ENCODE measurements at regions not wholly inside any gene's neighbourhood (a gene's known extent, or its start where the extent isn't known, plus 50 kb on each side); places are given as distances from the start of the nearest gene placed in this dataset.

- no peak overlapping the region for H3K18ac ChIP-seq (ENCODE audit: low read length)
- H3K9ac ChIP-seq (ENCODE audit: low read depth, low read length, poor library complexity), result no peak overlapping the region
- no peak overlapping the region for H3K27ac ChIP-seq (replicated peaks; ENCODE audit: low read length)
- no peak for DNase-seq (ENCODE audit: low spot score)
- H4K91ac ChIP-seq (ENCODE audit: low read depth, low read length, poor library complexity), result no peak overlapping the region
- no peak overlapping the region for H4K8ac ChIP-seq (ENCODE audit: low read depth, low read length)
- H2BK15ac ChIP-seq (ENCODE audit: low read length), result peak overlapping the region; percentile 5
- no peak overlapping the region for H2AK5ac ChIP-seq (ENCODE audit: low read depth, low read length)
- no peak overlapping the region for H2BK120ac ChIP-seq (ENCODE audit: low read depth, low read length)
- peaks cover 14 to 24% of the 10 kb centered on the region in 2 donors for H3K4me1 ChIP-seq (ENCODE audit: control insufficient read depth in 2 of 2, insufficient read depth in 1 of 2, low read depth in 1 of 2, low read length in 2 of 2)
- no peaks in the 10 kb centered on the region for H3K36me3 ChIP-seq (replicated peaks in 1 of 2; ENCODE audit: control insufficient read depth in 2 of 2, insufficient read depth in 2 of 2, low read length in 2 of 2)
- no peak overlapping the region for H3K4ac ChIP-seq (ENCODE audit: low read length)
- no peak overlapping the region for H2AFZ ChIP-seq (ENCODE audit: low read length)
- peaks cover 0 to 1% of the 10 kb centered on the region in 2 donors for H3K9me3 ChIP-seq (replicated peaks in 1 of 2; ENCODE audit: control insufficient read depth in 2 of 2, insufficient read depth in 1 of 2, low read depth in 1 of 2, low read length in 2 of 2)
- no peaks in the 10 kb centered on the region for H3K27me3 ChIP-seq (ENCODE audit: control insufficient read depth in 3 of 3, insufficient read depth in 3 of 3, low read depth in 1 of 3, low read length in 3 of 3)
- H2BK5ac ChIP-seq (ENCODE audit: low read length), result no peak overlapping the region
- H2BK12ac ChIP-seq (ENCODE audit: low read length), result no peak overlapping the region
- H3K23ac ChIP-seq (ENCODE audit: low read depth, low read length, poor library complexity), result peak overlapping the region; percentile 9
- no CpG with 5 or more reads among the region's 8 CpGs for WGBS, 2 donors (ENCODE audit: extremely low coverage in 2 of 2, insufficient read length in 2 of 2, insufficient replicate concordance in 1 of 2)
- H3K79me1 ChIP-seq (ENCODE audit: low read depth, low read length), result no peaks in the 10 kb centered on the region
- no peak overlapping the region for H3K4me2 ChIP-seq (ENCODE audit: insufficient read depth, low read length, poor library complexity, severe bottlenecking)
- H3K14ac ChIP-seq (ENCODE audit: low read length), result peak overlapping the region; percentile 28
- H3K4me3 ChIP-seq (ENCODE audit: low read length in 2 of 2), result no peak overlapping the region
These were observed 76.7 kb downstream of the PITPNM2 start for GRCh38 chr12:123073962-123074801.

GRCh38 chr12:123073292-123073691 is 77.6 kb downstream of the PITPNM2 start:
- no peaks in the 10 kb centered on the region for H3K36me3 ChIP-seq (replicated peaks in 1 of 2; ENCODE audit: control insufficient read depth in 2 of 2, insufficient read depth in 2 of 2, low read length in 2 of 2)
- no peak overlapping the region for H2BK15ac ChIP-seq (ENCODE audit: low read length)
- H2BK12ac ChIP-seq (ENCODE audit: low read length), result no peak overlapping the region
- H3K27ac ChIP-seq (replicated peaks; ENCODE audit: low read length), result no peak overlapping the region
- no peak overlapping the region for H3K4me2 ChIP-seq (ENCODE audit: insufficient read depth, low read length, poor library complexity, severe bottlenecking)
- H3K4me3 ChIP-seq (ENCODE audit: low read length in 2 of 2), result no peak overlapping the region
- H3K23ac ChIP-seq (ENCODE audit: low read depth, low read length, poor library complexity), result no peak overlapping the region
- H3K79me1 ChIP-seq (ENCODE audit: low read depth, low read length), result no peaks in the 10 kb centered on the region
- H2BK120ac ChIP-seq (ENCODE audit: low read depth, low read length), result no peak overlapping the region
- DNase-seq (ENCODE audit: low spot score), result no peak
- H2BK5ac ChIP-seq (ENCODE audit: low read length), result no peak overlapping the region
- H2AK5ac ChIP-seq (ENCODE audit: low read depth, low read length), result no peak overlapping the region
- H3K4ac ChIP-seq (ENCODE audit: low read length), result no peak overlapping the region
- H3K4me1 ChIP-seq (ENCODE audit: control insufficient read depth in 2 of 2, insufficient read depth in 1 of 2, low read depth in 1 of 2, low read length in 2 of 2), result peaks cover 14 to 24% of the 10 kb centered on the region in 2 donors
- H3K9ac ChIP-seq (ENCODE audit: low read depth, low read length, poor library complexity), result no peak overlapping the region
- no CpG with 5 or more reads among the region's 3 CpGs for WGBS, 2 donors (ENCODE audit: extremely low coverage in 2 of 2, insufficient read length in 2 of 2, insufficient replicate concordance in 1 of 2)
- no peak overlapping the region for H4K8ac ChIP-seq (ENCODE audit: low read depth, low read length)
- H3K18ac ChIP-seq (ENCODE audit: low read length), result no peak overlapping the region
- no peak overlapping the region for H2AFZ ChIP-seq (ENCODE audit: low read length)
- H4K91ac ChIP-seq (ENCODE audit: low read depth, low read length, poor library complexity), result no peak overlapping the region
- H3K9me3 ChIP-seq (replicated peaks in 1 of 2; ENCODE audit: control insufficient read depth in 2 of 2, insufficient read depth in 1 of 2, low read depth in 1 of 2, low read length in 2 of 2), result peaks cover 0 to 1% of the 10 kb centered on the region in 2 donors
- H3K27me3 ChIP-seq (ENCODE audit: control insufficient read depth in 3 of 3, insufficient read depth in 3 of 3, low read depth in 1 of 3, low read length in 3 of 3), result no peaks in the 10 kb centered on the region
- H3K14ac ChIP-seq (ENCODE audit: low read length), result no peak overlapping the region

GRCh38 chr12:123071857-123072256 is 79.0 kb downstream of the PITPNM2 start:
- Histone ChIP-seq H2BK5ac (ENCODE audit: low read length) (no peak overlapping the region), H3K9me3 (replicated peaks in 1 of 2; ENCODE audit: control insufficient read depth in 2 of 2, insufficient read depth in 1 of 2, low read depth in 1 of 2, low read length in 2 of 2) (peaks cover 0 to 1% of the 10 kb centered on the region in 2 donors), H3K14ac (ENCODE audit: low read length) (no peak overlapping the region), H3K9ac (ENCODE audit: low read depth, low read length, poor library complexity) (no peak overlapping the region), H3K36me3 (replicated peaks in 1 of 2; ENCODE audit: control insufficient read depth in 2 of 2, insufficient read depth in 2 of 2, low read length in 2 of 2) (no peaks in the 10 kb centered on the region), H3K18ac (ENCODE audit: low read length) (no peak overlapping the region), H3K79me1 (ENCODE audit: low read depth, low read length) (no peaks in the 10 kb centered on the region), H3K27ac (replicated peaks; ENCODE audit: low read length) (no peak overlapping the region), H3K4me3 (ENCODE audit: low read length in 2 of 2) (no peak overlapping the region), H3K4ac (ENCODE audit: low read length) (no peak overlapping the region), H4K8ac (ENCODE audit: low read depth, low read length) (no peak overlapping the region), H3K27me3 (ENCODE audit: control insufficient read depth in 3 of 3, insufficient read depth in 3 of 3, low read depth in 1 of 3, low read length in 3 of 3) (no peaks in the 10 kb centered on the region), H4K91ac (ENCODE audit: low read depth, low read length, poor library complexity) (no peak overlapping the region), H2AK5ac (ENCODE audit: low read depth, low read length) (no peak overlapping the region), H2AFZ (ENCODE audit: low read length) (no peak overlapping the region), H2BK12ac (ENCODE audit: low read length) (no peak overlapping the region), H2BK15ac (ENCODE audit: low read length) (no peak overlapping the region), H3K4me1 (ENCODE audit: control insufficient read depth in 2 of 2, insufficient read depth in 1 of 2, low read depth in 1 of 2, low read length in 2 of 2) (peaks cover 11 to 22% of the 10 kb centered on the region in 2 donors), H3K4me2 (ENCODE audit: insufficient read depth, low read length, poor library complexity, severe bottlenecking) (no peak overlapping the region), H3K23ac (ENCODE audit: low read depth, low read length, poor library complexity) (no peak overlapping the region), H2BK120ac (ENCODE audit: low read depth, low read length) (no peak overlapping the region)
- peak; percentile 26 for DNase-seq (ENCODE audit: low spot score)
- WGBS, 2 donors (ENCODE audit: extremely low coverage in 2 of 2, insufficient read length in 2 of 2, insufficient replicate concordance in 1 of 2), result no CpG with 5 or more reads among the region's 5 CpGs

- H2AK5ac ChIP-seq (ENCODE audit: low read depth, low read length), result peak overlapping the region; percentile 3
- H3K9ac ChIP-seq (ENCODE audit: low read depth, low read length, poor library complexity), result no peak overlapping the region
- no peak overlapping the region for H2BK120ac ChIP-seq (ENCODE audit: low read depth, low read length)
- H3K27me3 ChIP-seq (ENCODE audit: control insufficient read depth in 3 of 3, insufficient read depth in 3 of 3, low read depth in 1 of 3, low read length in 3 of 3), result no peaks in the 10 kb centered on the region
- H3K4me1 ChIP-seq (ENCODE audit: control insufficient read depth in 2 of 2, insufficient read depth in 1 of 2, low read depth in 1 of 2, low read length in 2 of 2), result peaks cover 11 to 22% of the 10 kb centered on the region in 2 donors
- peak overlapping the region; percentile 19 for H2BK15ac ChIP-seq (ENCODE audit: low read length)
- H3K79me1 ChIP-seq (ENCODE audit: low read depth, low read length), result no peaks in the 10 kb centered on the region
- H2AFZ ChIP-seq (ENCODE audit: low read length), result no peak overlapping the region
- H3K4me3 ChIP-seq (ENCODE audit: low read length in 2 of 2), result no peak overlapping the region
- no peak overlapping the region for H3K27ac ChIP-seq (replicated peaks; ENCODE audit: low read length)
- DNase-seq (ENCODE audit: low spot score), result no peak
- H4K8ac ChIP-seq (ENCODE audit: low read depth, low read length), result no peak overlapping the region
- H3K9me3 ChIP-seq (replicated peaks in 1 of 2; ENCODE audit: control insufficient read depth in 2 of 2, insufficient read depth in 1 of 2, low read depth in 1 of 2, low read length in 2 of 2), result peaks cover 0 to 1% of the 10 kb centered on the region in 2 donors
- H3K36me3 ChIP-seq (replicated peaks in 1 of 2; ENCODE audit: control insufficient read depth in 2 of 2, insufficient read depth in 2 of 2, low read length in 2 of 2), result no peaks in the 10 kb centered on the region
- H3K23ac ChIP-seq (ENCODE audit: low read depth, low read length, poor library complexity), result no peak overlapping the region
- H2BK12ac ChIP-seq (ENCODE audit: low read length), result peak overlapping the region; percentile 42
- H3K18ac ChIP-seq (ENCODE audit: low read length), result peak overlapping the region; percentile 40
- H3K14ac ChIP-seq (ENCODE audit: low read length), result peak overlapping the region; percentile 3
- no peak overlapping the region for H4K91ac ChIP-seq (ENCODE audit: low read depth, low read length, poor library complexity)
- WGBS, 2 donors (ENCODE audit: extremely low coverage in 2 of 2, insufficient read length in 2 of 2, insufficient replicate concordance in 1 of 2), result no CpG with 5 or more reads among the region's 14 CpGs
- no peak overlapping the region for H2BK5ac ChIP-seq (ENCODE audit: low read length)
- H3K4ac ChIP-seq (ENCODE audit: low read length), result no peak overlapping the region
- no peak overlapping the region for H3K4me2 ChIP-seq (ENCODE audit: insufficient read depth, low read length, poor library complexity, severe bottlenecking)
These were observed 79.6 kb downstream of the PITPNM2 start for GRCh38 chr12:123071099-123071800.

Data from neuronal stem cell (in vitro differentiated cells).